H1 (cell line): ENCODE measurements at regions not wholly inside any gene's neighbourhood (a gene's known extent, or its start where the extent isn't known, plus 50 kb on each side); places are given as distances from the start of the nearest gene placed in this dataset.

Experiments used
- CTCF ChIA-PET: fragments of 300-600 bp; sonication (Branson Sonifier 250); formaldehyde crosslinking; loops from one replicate; lab custom pipeline; 2021; ENCODE audit not compliant: partially characterized antibody; lab: Charles Lee
- POLR2A ChIA-PET: fragments of 300-600 bp; sonication (Branson Sonifier 250); formaldehyde crosslinking; loops from one replicate; lab custom pipeline; 2021; ENCODE audit warnings: inconsistent platforms; ENCODE audit not compliant: partially characterized antibody; lab: Charles Lee
- DNase-seq, 2 experiments: peaks; one replicate each; pipeline versions ENCODE4 v3.0.0 to v3.0.0-alpha.2; 2010 to 2022; ENCODE audit warnings: low spot score in 2 of 2, low read depth in 1 of 2, mixed read lengths in 1 of 2
- FAIRE-seq: peaks from 2 replicates; lab custom pipeline; 2011; peaks lifted over from hg19 to GRCh38; lab: Jason Lieb, UNC
- H2AFZ ChIP-seq: 2 replicates; pipeline ENCODE4 v1.8.1; 2012; ENCODE audit warnings: low read length, inconsistent platforms
- H2AK5ac ChIP-seq: 2 replicates; pipeline ENCODE4 v1.6.1; 2013; ENCODE audit warnings: low read depth, low read length
- H2BK120ac ChIP-seq: replicated peaks from 2 replicates; pipeline ENCODE3; 2013; ENCODE audit warnings: low read depth, low read length, inconsistent platforms
- H2BK12ac ChIP-seq: 2 replicates; pipeline ENCODE4 v1.6.1; 2013; ENCODE audit warnings: low read depth, low read length
- H2BK15ac ChIP-seq: 2 replicates; pipeline ENCODE4 v1.6.1; 2013; ENCODE audit warnings: low read length
- H2BK20ac ChIP-seq: 2 replicates; pipeline ENCODE4 v1.6.1; 2013; ENCODE audit warnings: low read length
- H2BK5ac ChIP-seq: 2 replicates; pipeline ENCODE4 v1.6.1; 2013; ENCODE audit warnings: low read depth, low read length
- H3K14ac ChIP-seq: 2 replicates; pipeline ENCODE4 v1.6.1; 2013; ENCODE audit warnings: inconsistent platforms; ENCODE audit not compliant: insufficient read length
- H3K18ac ChIP-seq: 2 replicates; pipeline ENCODE4 v1.6.1; 2013; ENCODE audit warnings: low read length; ENCODE audit errors: extremely low read depth
- H3K23ac ChIP-seq: 2 replicates; pipeline ENCODE4 v1.6.1; 2013; ENCODE audit warnings: inconsistent platforms; ENCODE audit not compliant: insufficient read length
- H3K23me2 ChIP-seq: 2 replicates; pipeline ENCODE4 v1.6.1; 2013; ENCODE audit warnings: low read depth, low read length
- H3K27ac ChIP-seq: 2 replicates; pipeline ENCODE4 v1.6.1; 2011; ENCODE audit warnings: low read depth, low read length, inconsistent platforms
- H3K27me3 ChIP-seq, 4 experiments: replicated peaks in 1 of 4; 1 replicate in 1 of 4; 2 replicates in 3 of 4; pipeline versions ENCODE4 v1.6.1 to v1.8.1; 2011 to 2013; ENCODE audit warnings: low read length in 3 of 4, mild to moderate bottlenecking in 3 of 4, inconsistent platforms in 2 of 4, mixed read lengths in 2 of 4, moderate library complexity in 1 of 4; ENCODE audit not compliant: control insufficient read depth in 3 of 4, insufficient read depth in 3 of 4; ENCODE audit errors: extremely low read depth in 1 of 4
- H3K36me3 ChIP-seq, 4 experiments: 2 replicates each; pipeline versions ENCODE4 v1.6.1 to v1.8.1; 2011 to 2013; ENCODE audit warnings: mild to moderate bottlenecking in 4 of 4, low read length in 3 of 4, moderate library complexity in 2 of 4, control low read depth in 1 of 4, inconsistent platforms in 1 of 4; ENCODE audit not compliant: insufficient read depth in 4 of 4, control insufficient read depth in 2 of 4
- H3K4ac ChIP-seq: replicated peaks from 2 replicates; pipeline ENCODE3; 2013; ENCODE audit warnings: low read length, low read depth, mixed read lengths, inconsistent platforms; ENCODE audit not compliant: insufficient read length
- H3K4me1 ChIP-seq, 4 experiments: replicated peaks in 1 of 4; 1 replicate in 1 of 4; 2 replicates in 3 of 4; pipeline versions ENCODE4 v1.6.1 to v1.8.1; 2011 to 2013; ENCODE audit warnings: low read length in 3 of 4, inconsistent platforms in 2 of 4, mixed read lengths in 1 of 4; ENCODE audit not compliant: insufficient read depth in 4 of 4, control insufficient read depth in 3 of 4
- H3K4me2 ChIP-seq, 2 experiments: 2 replicates each; pipeline versions ENCODE4 v1.6.1 to v1.8.1; 2011 to 2013; ENCODE audit warnings: low read depth in 2 of 2, low read length in 2 of 2, control low read depth in 1 of 2, inconsistent platforms in 1 of 2, mild to moderate bottlenecking in 1 of 2; ENCODE audit not compliant: insufficient read depth in 1 of 2
- H3K4me3 ChIP-seq, 4 experiments: fragments of 200-600, 300-600 bp in 1 of 4; sonication (generic), shearing (Covaris generic), sonication (Bioruptor Twin) in 1 of 4; 2 replicates each; pipeline versions ENCODE4 v1.5.1 to v1.8.1; 2011 to 2016; ENCODE audit warnings: low read length in 4 of 4, low read depth in 3 of 4, control low read depth in 2 of 4, inconsistent platforms in 2 of 4, mild to moderate bottlenecking in 2 of 4, mixed read lengths in 1 of 4, moderate library complexity in 1 of 4; ENCODE audit not compliant: insufficient read depth in 2 of 4; ENCODE audit errors: extremely low read depth in 1 of 4
- H3K56ac ChIP-seq: replicated peaks from 2 replicates; pipeline ENCODE3; 2013; ENCODE audit warnings: low read depth, mild to moderate bottlenecking, mixed read lengths, low read length, inconsistent platforms; ENCODE audit not compliant: insufficient read length
- H3K79me1 ChIP-seq: 2 replicates; pipeline ENCODE4 v1.6.1; 2013; ENCODE audit warnings: low read depth, low read length, control low read depth
- H3K79me2 ChIP-seq, 2 experiments: 2 replicates each; pipeline versions ENCODE4 v1.6.1 to v1.8.1; 2012 to 2013; ENCODE audit warnings: low read length in 2 of 2, mild to moderate bottlenecking in 2 of 2, inconsistent platforms in 1 of 2; ENCODE audit not compliant: insufficient read depth in 2 of 2, control insufficient read depth in 1 of 2
- H3K9ac ChIP-seq, 4 experiments: replicated peaks in 1 of 4; 1 replicate in 1 of 4; 2 replicates in 3 of 4; pipeline versions ENCODE4 v1.6.1 to v1.8.1; 2011 to 2013; ENCODE audit warnings: low read depth in 3 of 4, low read length in 3 of 4, control low read depth in 2 of 4, mild to moderate bottlenecking in 2 of 4, moderate library complexity in 2 of 4, inconsistent platforms in 1 of 4; ENCODE audit errors: extremely low read depth in 1 of 4
- H3K9me3 ChIP-seq, 2 experiments: 2 replicates each; pipeline versions ENCODE4 v1.6.1 to v1.8.1; 2012 to 2013; ENCODE audit warnings: mild to moderate bottlenecking in 2 of 2, moderate library complexity in 2 of 2, control low read depth in 1 of 2, inconsistent platforms in 1 of 2, low read depth in 1 of 2, low read length in 1 of 2, mixed read lengths in 1 of 2; ENCODE audit not compliant: insufficient read depth in 2 of 2
- H4K20me1 ChIP-seq, 2 experiments: replicated peaks in 1 of 2; 2 replicates each; pipeline versions ENCODE3 to v1.8.1; 2011 to 2013; ENCODE audit warnings: inconsistent platforms in 2 of 2, low read length in 2 of 2, mild to moderate bottlenecking in 1 of 2; ENCODE audit not compliant: insufficient read depth in 2 of 2, control insufficient read depth in 1 of 2
- H4K5ac ChIP-seq: 2 replicates; pipeline ENCODE4 v1.6.1; 2013; ENCODE audit warnings: low read length, low read depth, mixed read lengths, inconsistent platforms; ENCODE audit not compliant: insufficient read length
- H4K8ac ChIP-seq: 2 replicates; pipeline ENCODE4 v1.8.0; 2013; ENCODE audit warnings: mild to moderate bottlenecking, moderate library complexity, low read length, inconsistent platforms; ENCODE audit not compliant: insufficient read depth; ENCODE audit errors: extremely low read depth
- H4K91ac ChIP-seq: replicated peaks from 2 replicates; pipeline ENCODE3; 2013; ENCODE audit warnings: low read length, mixed read lengths, inconsistent platforms; ENCODE audit not compliant: insufficient read length
- ASH2L ChIP-seq: fragments of 200-600, 300-600 bp; sonication (generic); IDR thresholded peaks from one replicate; pipeline ENCODE4 v1.7.1; 2017; ENCODE audit warnings: low read length
- EZH2 ChIP-seq: fragments of 200-600 bp; sonication (generic); IDR thresholded peaks from 2 replicates; pipeline ENCODE4 v1.7.1; 2012; ENCODE audit warnings: low read depth, mild to moderate bottlenecking, moderate library complexity, low read length, inconsistent platforms; ENCODE audit not compliant: severe bottlenecking
- HDAC2 ChIP-seq, 2 experiments: fragments of 300-600 bp in 1 of 2; sonication (generic) in 1 of 2; IDR thresholded peaks; 2 replicates each; pipeline ENCODE4 v1.6.1; 2011 to 2012; ENCODE audit warnings: low read depth in 2 of 2, low read length in 2 of 2, mild to moderate bottlenecking in 2 of 2, moderate library complexity in 2 of 2, borderline replicate concordance in 1 of 2, inconsistent platforms in 1 of 2
- KDM4A ChIP-seq: IDR thresholded peaks from one replicate; pipeline ENCODE4 v1.7.1; 2012; ENCODE audit warnings: low read depth, mild to moderate bottlenecking, moderate library complexity, low read length, inconsistent platforms; ENCODE audit not compliant: severe bottlenecking
- KDM5A ChIP-seq: fragments of 200-600 bp; IDR thresholded peaks from 2 replicates; pipeline ENCODE4 v1.7.1; 2012; ENCODE audit warnings: mild to moderate bottlenecking, low read length, inconsistent platforms, mixed read lengths
- POLR2A ChIP-seq, 2 experiments: IDR thresholded peaks; 1 replicate in 1 of 2; 2 replicates in 1 of 2; pipeline ENCODE4 v1.6.1; 2011; ENCODE audit warnings: low read depth in 2 of 2, low read length in 2 of 2, mild to moderate bottlenecking in 2 of 2; ENCODE audit errors: control extremely low read depth in 1 of 2
- POU5F1 ChIP-seq: IDR thresholded peaks from 2 replicates; pipeline ENCODE4 v1.6.1; 2011; ENCODE audit warnings: low read depth, mild to moderate bottlenecking, low read length, moderate library complexity
- RAD21 ChIP-seq, 2 experiments: IDR thresholded peaks in 1 of 2; conservative IDR thresholded peaks in 1 of 2; 2 replicates each; pipeline ENCODE4 v1.6.1; 2011; ENCODE audit warnings: low read depth in 2 of 2, low read length in 2 of 2, improper control_type of control experiment in 1 of 2, inconsistent platforms in 1 of 2, mild to moderate bottlenecking in 1 of 2, moderate library complexity in 1 of 2
- RBBP5 ChIP-seq: IDR thresholded peaks from 2 replicates; pipeline ENCODE4 v1.7.1; 2012; ENCODE audit warnings: low read depth, mild to moderate bottlenecking, inconsistent platforms, low read length, moderate library complexity, borderline replicate concordance
- TAF1 ChIP-seq: IDR thresholded peaks from 2 replicates; pipeline ENCODE4 v1.6.1; 2011; ENCODE audit warnings: mild to moderate bottlenecking, low read depth, low read length
- TEAD4 ChIP-seq: IDR thresholded peaks from 2 replicates; pipeline ENCODE4 v1.6.1; 2012; ENCODE audit warnings: low read depth, low read length, inconsistent platforms, mixed read lengths
- ZNF274 ChIP-seq: IDR thresholded peaks from 2 replicates; pipeline ENCODE4 v1.7.0; 2012; ENCODE audit warnings: low read length, borderline replicate concordance; ENCODE audit errors: extremely low read depth
- WGBS, 2 experiments: shearing (Covaris generic) in 1 of 2; methylation state at CpG; one replicate each; pipeline versions ENCODE4 v1.1.6 to v1.1.7; 2013 to 2015; ENCODE audit warnings: low lambda C conversion rate in 2 of 2, mixed read lengths in 2 of 2, inconsistent platforms in 1 of 2, low coverage in 1 of 2, missing lambda C conversion rate in 1 of 2; ENCODE audit not compliant: insufficient replicate concordance in 2 of 2, insufficient coverage in 1 of 2, insufficient read length in 1 of 2; ENCODE audit errors: extremely low coverage in 1 of 2, missing lambda C conversion rate in 1 of 2; 5-methylcytosine and 5-hydroxymethylcytosine counted together

DNA sequence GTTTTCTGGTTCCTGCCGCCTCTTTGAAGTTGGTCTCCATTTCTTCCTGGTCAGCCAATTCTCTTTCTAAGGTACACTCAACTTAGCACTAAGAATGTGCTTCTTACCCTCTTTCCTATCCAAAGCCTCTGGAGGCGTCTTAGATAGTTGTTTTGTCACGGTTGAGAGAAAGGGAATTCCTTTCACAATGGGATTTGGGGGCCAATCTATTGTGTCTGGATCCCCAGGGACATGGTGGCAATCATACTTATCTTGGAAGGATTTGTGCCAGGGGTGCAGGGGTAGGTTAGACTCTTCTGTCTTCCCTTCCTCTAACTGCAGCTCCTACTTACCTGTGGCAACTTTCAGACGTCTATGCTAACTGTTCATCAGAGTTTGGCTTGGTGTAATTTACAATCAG, 287.1 kb downstream of the SOX2 start:
- no peak overlapping the region for H3K27ac ChIP-seq
- no peaks in the 10 kb centered on the region for H4K20me1 ChIP-seq
- H3K4me3 ChIP-seq, result no peak overlapping the region
- no peak overlapping the region for H3K23ac ChIP-seq
- no peak overlapping the region for H2BK15ac ChIP-seq
- no peaks in the 10 kb centered on the region for H3K9me3 ChIP-seq
- H2BK20ac ChIP-seq, result no peak overlapping the region
- H3K4me1 ChIP-seq, result peaks cover 0 to 4% (median 2%) of the 10 kb centered on the region in 4 experiments; a peak in 2 of 7 replicates
- H3K36me3 ChIP-seq, result no peaks in the 10 kb centered on the region
- 78% methylated on average over 4 of the region's 4 CpGs; no CpG with 5 or more reads in 1 of the 2 experiments for WGBS, 2 experiments
- no peaks in the 10 kb centered on the region; a peak in 2 of 7 replicates for H3K27me3 ChIP-seq
- no peak for FAIRE-seq
- no peak overlapping the region for H3K56ac ChIP-seq
- no peak overlapping the region for H4K5ac ChIP-seq
- TF ChIP-seq ASH2L, result no peak
- no peak for TF ChIP-seq RBBP5
- TF ChIP-seq EZH2, result no peak
- no peak for TF ChIP-seq KDM4A
- TF ChIP-seq ZNF274, result no peak
- TF ChIP-seq HDAC2 (IDR thresholded peaks at IDR 0.05; ENCODE audit: borderline replicate concordance in 1 of 2, low read depth in 2 of 2, low read length in 2 of 2), result no peak
- no peak for TF ChIP-seq POU5F1
- no peak for TF ChIP-seq KDM5A
- no peak for TF ChIP-seq TAF1
- no peak for TF ChIP-seq POLR2A (IDR thresholded peaks at IDR 0.05; ENCODE audit: control extremely low read depth in 1 of 2, low read depth in 2 of 2, low read length in 2 of 2)
- no peak for TF ChIP-seq RAD21 (IDR thresholded peaks at IDR 0.05 in 1 of 2, conservative IDR thresholded peaks at IDR 0.05 in 1 of 2; ENCODE audit: low read depth in 2 of 2, low read length in 2 of 2)
- TF ChIP-seq TEAD4, result no peak
- TF ChIP-seq, all 59 proteins: peak for 0
- ChIA-PET CTCF (interaction anchor here (1.1 kb wide), 1 partner anchor 16 kb away, joined by 3 read pairs; no protein-coding TSS in a partner anchor), POLR2A (no interaction called here)
- H4K8ac ChIP-seq, result no peak overlapping the region
- no peak overlapping the region for H2BK120ac ChIP-seq
- H2BK5ac ChIP-seq, result no peak overlapping the region
- H3K4ac ChIP-seq, result no peak overlapping the region
- no peak overlapping the region for H3K18ac ChIP-seq
- no peak for DNase-seq
- H3K79me2 ChIP-seq, result no peaks in the 10 kb centered on the region
- no peak overlapping the region for H3K4me2 ChIP-seq
- no peak overlapping the region for H4K91ac ChIP-seq
- H2AFZ ChIP-seq, result 0 out of 2 replicates have a peak overlapping the region, but pooled peaks have one; percentile 41
- no peak overlapping the region for H2BK12ac ChIP-seq
- H3K79me1 ChIP-seq, result no peaks in the 10 kb centered on the region
- H2AK5ac ChIP-seq, result no peak overlapping the region
- H3K23me2 ChIP-seq, result no peaks in the 10 kb centered on the region
- no peak overlapping the region for H3K14ac ChIP-seq
- no peak overlapping the region for H3K9ac ChIP-seq
